Endothelial cell of umbilical vein (primary cell): ENCODE measurements at regions not wholly inside any gene's neighbourhood (a gene's known extent, or its start where the extent isn't known, plus 50 kb on each side); places are given as distances from the start of the nearest gene placed in this dataset.

Experiments used
- BruUV-seq: library from RNA; stranded (reverse); fragments of 400-500 nt; replicated peaks from 2 replicates; lab custom pipeline; 2021; lab: Mats Ljungman, UMichigan
- CTCF ChIA-PET: fragments of 300-600, 350-600 bp; sonication (Branson Sonifier 250); formaldehyde crosslinking; loops from one replicate; lab custom pipeline; 2021; ENCODE audit warnings: antibody characterized with exemption, inconsistent platforms; lab: Charles Lee
- POLR2A ChIA-PET: fragments of 300-600, 350-600 bp; sonication (Branson Sonifier 250); formaldehyde crosslinking; loops from one replicate; lab custom pipeline; 2021; ENCODE audit warnings: antibody characterized with exemption, inconsistent platforms; lab: Charles Lee
- DNase-seq: peaks from one replicate; pipeline ENCODE4 v3.0.0-alpha.2; 2011; ENCODE audit warnings: low read depth, low spot score
- FAIRE-seq: peaks from 2 replicates; lab custom pipeline; 2011; peaks lifted over from hg19 to GRCh38; lab: Jason Lieb, UNC
- H2AFZ ChIP-seq: 2 replicates; pipeline ENCODE4 v1.6.0; 2012; ENCODE audit warnings: low read depth, low read length, control low read depth, inconsistent platforms
- H3K27ac ChIP-seq: 2 replicates; pipeline ENCODE4 v1.5.1; 2011; ENCODE audit warnings: low read depth, mild to moderate bottlenecking, control low read depth, low read length, moderate library complexity; ENCODE audit not compliant: insufficient read depth
- H3K27me3 ChIP-seq, 2 experiments: 2 replicates each; pipeline versions ENCODE4 v1.6.0 to v1.6.1; 2011; ENCODE audit warnings: low read length in 2 of 2, mixed read lengths in 1 of 2; ENCODE audit not compliant: control insufficient read depth in 2 of 2, insufficient read depth in 2 of 2
- H3K36me3 ChIP-seq, 2 experiments: 2 replicates in 1 of 2; 3 replicates in 1 of 2; pipeline ENCODE4 v1.5.1; 2011; ENCODE audit warnings: low read length in 2 of 2, mild to moderate bottlenecking in 1 of 2, moderate library complexity in 1 of 2; ENCODE audit not compliant: control insufficient read depth in 2 of 2, insufficient read depth in 2 of 2; ENCODE audit errors: extremely low read depth in 1 of 2
- H3K4me1 ChIP-seq: 3 replicates; pipeline ENCODE4 v1.5.1; 2011; ENCODE audit warnings: mild to moderate bottlenecking, low read length; ENCODE audit not compliant: control insufficient read depth, insufficient read depth; ENCODE audit errors: extremely low read depth
- H3K4me2 ChIP-seq: 2 replicates; pipeline ENCODE4 v1.6.1; 2011; ENCODE audit warnings: low read length, control low read depth, mixed read lengths; ENCODE audit not compliant: insufficient read depth
- H3K4me3 ChIP-seq, 3 experiments: fragments of 200-600 bp in 1 of 3; sonication (generic), shearing (Covaris generic) in 1 of 3; replicated peaks in 1 of 3; 2 replicates each; pipeline ENCODE4 v1.5.1; 2011 to 2016; ENCODE audit warnings: control low read depth in 3 of 3, low read length in 3 of 3, mild to moderate bottlenecking in 2 of 3, inconsistent platforms in 1 of 3, low read depth in 1 of 3, moderate library complexity in 1 of 3; ENCODE audit not compliant: insufficient read depth in 1 of 3
- H3K79me2 ChIP-seq: 2 replicates; pipeline ENCODE4 v1.6.0; 2012; ENCODE audit warnings: low read length, inconsistent platforms; ENCODE audit not compliant: control insufficient read depth, insufficient read depth
- H3K9ac ChIP-seq: replicated peaks from 2 replicates; pipeline ENCODE3; 2011; ENCODE audit warnings: low read length, control low read depth; ENCODE audit not compliant: insufficient read depth; ENCODE audit errors: extremely low read depth
- H3K9me1 ChIP-seq: replicated peaks from 3 replicates; pipeline ENCODE4 v1.6.0; 2011; ENCODE audit warnings: mild to moderate bottlenecking, low read length; ENCODE audit not compliant: control insufficient read depth, insufficient read depth; ENCODE audit errors: extremely low read depth
- H3K9me3 ChIP-seq: replicated peaks from 2 replicates; pipeline ENCODE4 v1.5.1; 2012; ENCODE audit warnings: low read length, inconsistent platforms; ENCODE audit not compliant: control insufficient read depth, insufficient read depth
- H4K20me1 ChIP-seq: replicated peaks from 2 replicates; pipeline ENCODE3; 2011; ENCODE audit warnings: mild to moderate bottlenecking, low read length; ENCODE audit not compliant: control insufficient read depth, insufficient read depth; ENCODE audit errors: extremely low read depth
- CTCF ChIP-seq, 2 donors: IDR thresholded peaks; 1 replicate in 1 of 2; 2 replicates in 1 of 2; pipeline ENCODE4 v1.5.1; 2011; ENCODE audit warnings: low read length in 2 of 2, mild to moderate bottlenecking in 2 of 2, moderate library complexity in 2 of 2, control low read depth in 1 of 2, inconsistent platforms in 1 of 2, low read depth in 1 of 2; ENCODE audit not compliant: insufficient read depth in 1 of 2; ENCODE audit errors: extremely low read depth in 1 of 2
- EZH2 ChIP-seq: IDR thresholded peaks from 2 replicates; pipeline ENCODE4 v1.6.1; 2012; ENCODE audit warnings: borderline replicate concordance, low read depth, mild to moderate bottlenecking, moderate library complexity, low read length, inconsistent platforms; ENCODE audit not compliant: severe bottlenecking
- FOS ChIP-seq: IDR thresholded peaks from 2 replicates; pipeline ENCODE4 v1.6.1; 2011; ENCODE audit warnings: mild to moderate bottlenecking, low read length, moderate library complexity, borderline replicate concordance; ENCODE audit not compliant: insufficient read depth
- GATA2 ChIP-seq: IDR thresholded peaks from 2 replicates; pipeline ENCODE4 v1.7.0; 2011; ENCODE audit warnings: low read depth, mild to moderate bottlenecking, moderate library complexity, mixed read lengths, low read length; ENCODE audit not compliant: insufficient read length, insufficient read depth
- JUN ChIP-seq: IDR thresholded peaks from 2 replicates; pipeline ENCODE4 v1.6.1; 2011; ENCODE audit warnings: borderline replicate concordance, low read depth; ENCODE audit not compliant: insufficient read length, insufficient read depth
- MYC ChIP-seq: IDR thresholded peaks from one replicate; pipeline ENCODE4 v1.6.1; 2011; ENCODE audit warnings: mild to moderate bottlenecking, low read depth, low read length
- POLR2A ChIP-seq: IDR thresholded peaks from 2 replicates; pipeline ENCODE4 v1.6.1; 2012; ENCODE audit warnings: low read depth, mild to moderate bottlenecking, control low read depth, low read length
- POLR2AphosphoS5 ChIP-seq: IDR thresholded peaks from 2 replicates; pipeline ENCODE4 v1.6.1; 2012; ENCODE audit warnings: low read depth, mild to moderate bottlenecking, control low read depth, low read length, moderate library complexity; ENCODE audit not compliant: insufficient read depth
- dilution Hi-C: fragments of 300-500 bp; cut with MboI; formaldehyde crosslinking; loops from one replicate; pipeline ENCODE4 v1.15.0; 2019; ENCODE audit warnings: low sequenced_read_pairs; ENCODE audit not compliant: extremely low pct_ligation_motif_present
- intact Hi-C: fragments of 100-400 bp; cut with micrococcal nuclease; formaldehyde crosslinking; loops from one replicate; pipeline ENCODE4 v1.10.0; 2022
- TF ChIP-seq, protein P1 (sequence below): IDR thresholded peaks from 2 replicates; pipeline ENCODE4 v1.6.1; 2011; ENCODE audit not compliant: insufficient read depth, insufficient read length

- Histone ChIP-seq H4K20me1 (no peaks in the 10 kb centered on the region), H3K9ac (no peak overlapping the region), H3K27me3 (no peaks in the 10 kb centered on the region), H3K4me3 (no peak overlapping the region), H3K4me2 (no peak overlapping the region), H3K36me3 (no peaks in the 10 kb centered on the region), H3K27ac (no peak overlapping the region), H3K4me1 (no peaks in the 10 kb centered on the region), H3K9me3 (no peaks in the 10 kb centered on the region), H2AFZ (no peak overlapping the region), H3K79me2 (no peaks in the 10 kb centered on the region), H3K9me1 (no peaks in the 10 kb centered on the region)
- ChIA-PET POLR2A (no interaction called here), CTCF (no interaction called here)
- DNase-seq (no peak), FAIRE-seq (no peak)
- dilution Hi-C loops (no loop called here), intact Hi-C loops (no loop called here)
- TF ChIP-seq POLR2AphosphoS5 (no peak), EZH2 (no peak), GATA2 (no peak), JUN (no peak), CTCF (IDR thresholded peaks at IDR 0.05; ENCODE audit: extremely low read depth in 1 of 2, insufficient read depth in 1 of 2, low read depth in 1 of 2, low read length in 2 of 2) (no peak), FOS (no peak), MYC (no peak), POLR2A (no peak)
- TF ChIP-seq, protein P1, sequence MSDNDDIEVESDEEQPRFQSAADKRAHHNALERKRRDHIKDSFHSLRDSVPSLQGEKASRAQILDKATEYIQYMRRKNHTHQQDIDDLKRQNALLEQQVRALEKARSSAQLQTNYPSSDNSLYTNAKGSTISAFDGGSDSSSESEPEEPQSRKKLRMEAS, result no peak
- no TSS peak for BruUV-seq
These were observed 390.6 kb downstream of the PTPRC start for GRCh38 chr1:199029401-199029800.
